Amniotic epithelial cell (primary cell): ENCODE measurements at regions not wholly inside any gene's neighbourhood (a gene's known extent, or its start where the extent isn't known, plus 50 kb on each side); places are given as distances from the start of the nearest gene placed in this dataset.
"Not testable (repeated sequence)": the region's sequence is repeated elsewhere in the genome, so short reads cannot be mapped to it uniquely, and the experiment has no call there.

ENCODE experiments used
- DNase-seq: peaks from one replicate; pipeline ENCODE4 v3.0.0-alpha.2; 2010; ENCODE audit warnings: low read depth

DNA sequence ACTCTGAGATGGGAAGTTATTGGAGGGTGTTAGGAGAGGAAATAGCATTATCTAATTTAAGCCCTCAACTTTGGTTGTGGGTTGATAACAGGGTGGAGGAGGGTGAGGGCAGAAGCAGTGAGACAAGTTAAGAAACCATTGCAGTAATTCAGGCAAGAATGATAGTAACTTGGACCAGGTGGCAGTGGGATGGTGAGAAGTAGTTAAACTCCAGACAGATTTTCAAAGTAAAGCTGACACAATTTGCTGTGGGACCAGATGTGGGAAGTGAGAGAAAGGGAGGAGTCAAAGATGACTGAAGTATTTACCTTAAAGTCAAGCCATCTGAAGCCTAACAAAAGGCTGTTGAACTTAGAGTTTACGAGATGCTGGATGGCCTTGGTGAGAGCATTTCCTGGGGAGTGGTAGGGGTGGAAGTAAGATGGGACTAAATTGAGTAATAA, 163.2 kb upstream of the KLF7 start:
- DNase-seq = no peak

DNA sequence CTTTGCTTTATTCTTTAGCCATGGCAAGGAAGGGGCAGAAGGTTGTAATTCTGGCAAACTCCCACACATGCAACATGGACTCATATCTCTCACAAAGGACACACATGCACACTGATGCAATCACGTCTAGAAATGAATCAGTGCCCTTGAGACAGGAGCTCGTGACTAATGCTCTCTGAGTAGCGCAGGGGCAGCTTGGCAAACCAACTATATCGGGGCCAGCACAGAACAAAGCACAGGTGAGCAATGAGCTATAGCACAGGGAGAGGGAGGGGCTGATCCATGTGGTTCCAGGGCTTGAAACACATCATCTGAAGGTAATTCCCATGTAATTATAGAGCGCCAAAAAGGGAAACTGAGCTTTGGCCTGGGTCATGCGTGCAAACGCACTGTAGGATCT, 165.2 kb upstream of the KLF7 start:
- peak; percentile 98 for DNase-seq

DNA sequence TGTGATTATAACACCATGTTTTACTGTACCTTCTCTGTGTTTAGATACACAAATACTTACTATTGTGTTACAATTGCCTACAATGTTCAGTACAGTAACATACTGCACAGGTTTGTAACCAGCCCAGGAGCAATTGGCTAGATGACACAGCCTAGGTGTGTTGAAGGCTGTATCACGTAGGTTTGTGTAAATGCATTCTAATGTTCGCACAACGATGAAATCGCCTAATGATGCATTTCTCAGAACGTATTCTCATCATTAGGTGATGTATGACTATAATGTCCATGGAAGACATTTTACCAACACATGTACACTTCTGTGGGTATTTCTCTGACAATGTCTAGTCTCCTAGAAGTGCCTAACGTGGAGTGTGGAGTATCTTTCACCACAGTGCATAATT, 165.9 kb upstream of the KLF7 start:
- no peak for DNase-seq

GRCh38 chr2:207332480-207333212, 166.9 kb upstream of the KLF7 start:
- DNase-seq = peak; percentile 31

DNA sequence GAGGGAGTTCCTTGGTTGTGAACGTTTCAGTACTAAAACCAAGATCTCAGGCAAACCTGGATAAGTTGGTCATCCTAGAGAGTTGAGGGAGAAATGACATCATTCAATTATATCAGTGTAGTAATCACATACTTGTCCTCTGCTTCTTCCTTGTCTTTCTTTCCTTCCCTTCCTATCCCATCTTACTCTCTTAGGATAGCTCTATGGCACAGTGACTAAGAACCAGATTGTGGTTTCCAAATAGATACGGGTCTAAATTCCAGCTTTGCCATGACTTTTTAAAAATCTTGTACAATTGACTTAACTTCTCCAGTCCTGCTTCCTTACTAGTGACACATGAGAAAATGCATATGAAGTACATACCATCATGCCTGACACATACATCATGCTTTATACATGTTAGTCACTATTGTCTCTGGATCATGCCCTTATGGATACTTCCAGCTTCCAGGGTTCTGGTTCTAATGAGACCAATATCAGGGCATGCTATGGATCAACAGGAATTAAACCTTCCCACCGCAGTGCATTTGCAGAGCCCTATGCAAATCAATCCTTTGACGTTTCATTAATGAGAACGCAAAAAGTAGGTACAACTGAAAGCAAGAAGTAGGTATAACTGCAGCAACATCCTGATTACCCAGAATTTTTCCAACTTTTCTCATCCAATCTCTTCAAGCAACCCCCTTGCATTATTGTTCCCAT, 168.0 kb upstream of the KLF7 start:
- peak; percentile 61 for DNase-seq

- no peak for DNase-seq
Measured at GRCh38 chr2:207334301-207334623, 168.5 kb upstream of the KLF7 start.

GRCh38 chr2:207334624-207335371, 169.1 kb upstream of the KLF7 start:
- DNase-seq = peak; percentile 99

- peak; percentile 82 for DNase-seq
Measured at GRCh38 chr2:207337234-207338219, 171.8 kb upstream of the KLF7 start.

- no peak for DNase-seq
Measured at GRCh38 chr2:207338220-207338607, 172.5 kb upstream of the KLF7 start.

DNA sequence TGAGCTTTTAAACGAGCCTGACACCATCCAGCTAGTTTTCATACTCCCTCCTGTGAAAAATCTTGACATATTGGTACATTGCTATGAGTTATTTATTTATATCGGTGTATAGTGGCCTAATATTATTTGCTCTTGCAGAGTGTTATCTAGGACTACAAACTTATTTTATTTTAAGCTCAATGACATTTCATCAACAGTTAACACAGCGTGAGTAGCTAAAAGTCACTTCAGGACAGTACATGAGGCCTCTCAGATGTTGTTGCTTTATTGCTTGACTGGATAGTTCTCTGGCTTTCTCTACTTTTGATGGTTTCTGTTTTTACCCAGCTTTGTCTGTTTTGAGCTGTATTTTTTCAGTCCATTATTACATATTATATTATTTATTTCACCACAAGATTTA, 172.9 kb upstream of the KLF7 start:
- DNase-seq = no peak

- no peak for DNase-seq
Measured at GRCh38 chr2:207341112-207341750, 175.5 kb upstream of the KLF7 start.

DNA sequence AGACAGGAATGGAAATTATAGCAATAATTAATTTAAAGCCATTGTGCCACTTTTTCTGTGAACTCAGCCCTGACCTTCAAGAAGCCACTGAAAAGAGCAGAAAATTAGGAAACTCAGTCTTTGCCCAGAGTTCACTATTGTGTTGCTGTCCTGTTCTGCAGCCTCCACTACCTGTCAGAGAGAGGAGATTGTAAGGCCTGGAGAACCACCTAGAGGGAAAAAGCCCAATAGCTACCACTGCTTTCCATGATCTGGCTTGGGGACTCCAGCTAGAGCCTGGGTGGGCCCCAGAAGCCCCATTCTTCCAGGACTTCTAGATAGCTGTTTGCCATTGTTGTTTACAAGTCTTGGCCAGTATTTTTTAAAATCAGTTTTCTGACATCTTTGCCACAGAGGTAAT, 176.1 kb upstream of the KLF7 start:
- no peak for DNase-seq

- not testable (repeated sequence) for DNase-seq
Measured at GRCh38 chr2:207344596-207345394, 179.0 kb upstream of the KLF7 start.

DNA sequence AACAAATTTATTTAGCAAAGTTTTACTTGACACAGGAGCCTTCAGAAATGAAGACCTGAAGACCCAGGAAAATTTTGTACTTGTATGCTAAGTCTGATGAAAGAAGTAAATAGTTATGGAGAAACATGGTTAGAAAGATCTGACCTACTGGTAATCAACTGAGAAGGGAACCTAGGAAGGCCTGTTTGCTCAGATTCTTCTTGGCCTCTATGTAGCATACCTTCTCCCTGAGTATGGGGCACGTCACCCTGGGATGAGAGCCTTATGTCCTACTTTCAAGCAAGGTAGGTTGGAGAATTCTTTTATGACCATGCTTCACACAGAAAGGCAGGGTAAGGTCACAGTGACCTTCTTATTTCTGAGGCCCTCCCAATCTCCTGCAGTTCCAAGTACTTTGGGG, 178.6 kb upstream of the CREB1 start:
- no peak for DNase-seq

- peak; percentile 11 for DNase-seq
Measured at GRCh38 chr2:207352978-207353671, 176.6 kb upstream of the CREB1 start.

- DNase-seq = no peak
Measured at GRCh38 chr2:207353836-207354235, 175.9 kb upstream of the CREB1 start.

GRCh38 chr2:207354462-207354861, 175.3 kb upstream of the CREB1 start:
- no peak for DNase-seq

DNA sequence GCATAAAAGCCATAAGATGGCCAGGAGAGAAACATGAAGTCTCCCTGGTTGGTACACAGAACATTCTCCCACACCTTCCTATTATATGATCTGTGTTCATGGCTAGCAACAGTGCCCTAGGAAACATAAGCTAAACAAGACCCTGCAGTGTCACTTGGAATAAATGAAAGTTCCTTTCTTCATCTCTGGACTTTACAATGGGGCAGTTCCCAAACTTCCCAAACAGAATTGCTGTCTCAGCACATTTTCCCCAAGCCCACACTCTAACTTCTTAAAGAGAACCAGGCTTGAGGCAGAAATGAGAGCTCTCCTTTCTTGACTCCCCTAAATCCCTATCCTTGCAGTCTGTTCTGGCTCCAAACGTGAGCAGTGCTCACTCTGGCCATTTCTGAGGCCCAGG, 173.2 kb upstream of the CREB1 start:
- no peak for DNase-seq

GRCh38 chr2:207357216-207357615, 172.5 kb upstream of the CREB1 start:
- no peak for DNase-seq

GRCh38 chr2:207362716-207363115, 167.0 kb upstream of the CREB1 start:
- DNase-seq = peak; percentile 23
